ENCODE measurements at regions not wholly inside any gene's neighbourhood (a gene's known extent, or its start where the extent isn't known, plus 50 kb on each side); places are given as distances from the start of the nearest gene placed in this dataset.

GRCh38 chr9:16254674-16255073 lies 615.8 kb downstream of the BNC2 start:
- TF ChIP-seq, protein P1, sequence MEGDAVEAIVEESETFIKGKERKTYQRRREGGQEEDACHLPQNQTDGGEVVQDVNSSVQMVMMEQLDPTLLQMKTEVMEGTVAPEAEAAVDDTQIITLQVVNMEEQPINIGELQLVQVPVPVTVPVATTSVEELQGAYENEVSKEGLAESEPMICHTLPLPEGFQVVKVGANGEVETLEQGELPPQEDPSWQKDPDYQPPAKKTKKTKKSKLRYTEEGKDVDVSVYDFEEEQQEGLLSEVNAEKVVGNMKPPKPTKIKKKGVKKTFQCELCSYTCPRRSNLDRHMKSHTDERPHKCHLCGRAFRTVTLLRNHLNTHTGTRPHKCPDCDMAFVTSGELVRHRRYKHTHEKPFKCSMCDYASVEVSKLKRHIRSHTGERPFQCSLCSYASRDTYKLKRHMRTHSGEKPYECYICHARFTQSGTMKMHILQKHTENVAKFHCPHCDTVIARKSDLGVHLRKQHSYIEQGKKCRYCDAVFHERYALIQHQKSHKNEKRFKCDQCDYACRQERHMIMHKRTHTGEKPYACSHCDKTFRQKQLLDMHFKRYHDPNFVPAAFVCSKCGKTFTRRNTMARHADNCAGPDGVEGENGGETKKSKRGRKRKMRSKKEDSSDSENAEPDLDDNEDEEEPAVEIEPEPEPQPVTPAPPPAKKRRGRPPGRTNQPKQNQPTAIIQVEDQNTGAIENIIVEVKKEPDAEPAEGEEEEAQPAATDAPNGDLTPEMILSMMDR (conservative IDR thresholded peaks at IDR 0.05): no peak
- TF ChIP-seq ZFX (IDR thresholded peaks at IDR 0.05): no peak
